Esophagus mucosa (tissue), 1 donor: ENCODE measurements at regions not wholly inside any gene's neighbourhood (a gene's known extent, or its start where the extent isn't known, plus 50 kb on each side); places are given as distances from the start of the nearest gene placed in this dataset.
"Not testable (repeated sequence)": the region's sequence is repeated elsewhere in the genome, so short reads cannot be mapped to it uniquely, and the experiment has no call there.

Experiments used
- ATAC-seq: fragments of 200-7000 bp; cut with Tn5 transposase; one replicate; pipeline ENCODE4 v1.9.1; 2020
- donor health status: DM: yes; HTN: yes; CAD: no.

DNA sequence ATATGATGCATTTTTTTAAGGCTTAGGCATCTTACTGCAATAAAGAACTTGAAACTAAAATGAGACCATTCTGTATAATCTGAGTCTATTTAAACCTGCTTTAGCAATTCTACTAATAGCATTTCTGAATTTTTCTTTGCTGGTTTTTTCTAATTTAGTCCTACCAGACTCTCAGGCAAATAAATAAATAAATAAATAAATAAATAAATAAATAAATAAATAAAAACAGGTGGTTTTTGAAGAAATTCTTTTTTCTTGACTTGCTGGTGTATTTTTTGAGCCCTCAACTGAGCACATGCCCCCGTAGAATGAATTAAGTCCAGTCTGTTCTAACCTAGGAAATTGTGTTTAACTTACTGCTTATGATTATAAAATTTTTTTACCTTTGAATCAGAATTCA lies 134.7 kb upstream of the FOXP2 start:
- no peak for ATAC-seq

DNA sequence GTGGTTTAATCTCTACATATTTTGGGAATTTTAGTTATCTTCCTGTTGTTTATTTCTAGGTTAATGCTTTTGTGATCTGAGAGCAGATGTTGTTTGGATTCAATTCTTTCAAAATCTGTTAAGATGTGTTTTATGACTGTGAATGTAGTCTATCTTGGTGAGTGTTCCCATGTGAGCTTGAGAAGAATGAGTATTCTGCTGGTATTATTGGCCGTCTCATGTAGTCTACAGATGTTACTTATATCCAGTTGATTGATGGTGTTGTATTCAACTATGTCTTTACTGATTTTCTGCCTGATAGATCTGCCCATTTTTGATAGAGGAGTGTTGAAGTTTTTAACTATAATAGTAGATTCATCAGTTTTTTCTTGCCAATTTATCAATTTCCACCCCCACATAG lies 141.4 kb upstream of the FOXP2 start:
- ATAC-seq = no peak

DNA sequence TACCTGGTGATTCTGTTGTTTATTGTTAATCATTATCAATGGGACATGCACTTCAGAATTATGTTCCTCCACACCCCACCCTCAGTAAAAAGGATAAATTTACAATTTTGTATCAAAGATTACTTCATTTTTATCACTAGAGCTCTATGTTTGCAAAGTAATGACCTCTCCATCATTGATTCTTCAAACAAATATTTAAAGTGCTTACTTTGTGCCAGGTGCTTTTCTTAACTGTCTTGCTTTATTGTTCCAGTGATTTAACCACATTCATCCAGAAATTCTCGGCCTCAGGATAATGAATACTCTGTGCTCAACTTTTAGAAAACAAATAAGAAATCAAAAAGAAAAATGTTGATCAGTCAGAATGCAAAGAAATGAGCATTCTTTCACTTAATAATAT lies 144.9 kb upstream of the FOXP2 start:
- no peak for ATAC-seq

DNA sequence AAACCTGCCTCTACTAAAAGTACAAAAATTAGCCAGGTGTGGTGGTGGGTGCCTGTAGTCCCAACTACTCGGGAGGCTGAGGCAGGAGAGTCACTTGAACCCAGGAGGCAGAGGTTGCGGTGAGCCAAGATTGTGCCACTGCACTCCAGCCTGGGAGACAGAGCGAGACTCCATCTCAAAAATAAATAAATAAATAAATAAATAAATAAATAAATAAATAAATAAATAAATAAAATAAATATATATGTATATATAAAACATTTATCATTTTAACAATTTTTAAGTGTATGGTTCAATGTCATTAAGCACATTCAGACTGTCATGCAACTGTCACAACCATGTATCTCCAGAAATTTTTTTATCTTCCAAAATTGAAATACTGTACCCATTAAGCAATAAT lies 147.1 kb upstream of the FOXP2 start:
- ATAC-seq = not testable (repeated sequence)

DNA sequence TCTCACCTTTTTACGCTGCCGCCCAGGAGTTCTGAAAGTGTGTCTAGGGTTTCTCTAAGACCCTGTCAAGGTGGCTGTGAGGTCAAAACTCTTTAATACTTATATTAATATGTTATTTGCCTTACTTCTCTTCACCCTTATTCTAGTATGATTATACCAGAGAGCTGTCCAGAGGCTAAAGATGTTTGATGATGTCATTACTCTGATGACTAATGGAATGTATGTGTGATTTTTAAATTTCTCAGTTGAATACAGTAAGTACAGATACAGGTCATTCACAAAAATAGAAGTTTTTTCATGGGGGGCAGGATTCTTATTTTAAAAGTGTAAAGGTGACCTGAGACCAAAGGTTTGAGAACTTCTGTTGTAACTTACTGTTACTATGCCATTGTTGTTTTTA lies 150.6 kb upstream of the FOXP2 start:
- ATAC-seq = no peak

DNA sequence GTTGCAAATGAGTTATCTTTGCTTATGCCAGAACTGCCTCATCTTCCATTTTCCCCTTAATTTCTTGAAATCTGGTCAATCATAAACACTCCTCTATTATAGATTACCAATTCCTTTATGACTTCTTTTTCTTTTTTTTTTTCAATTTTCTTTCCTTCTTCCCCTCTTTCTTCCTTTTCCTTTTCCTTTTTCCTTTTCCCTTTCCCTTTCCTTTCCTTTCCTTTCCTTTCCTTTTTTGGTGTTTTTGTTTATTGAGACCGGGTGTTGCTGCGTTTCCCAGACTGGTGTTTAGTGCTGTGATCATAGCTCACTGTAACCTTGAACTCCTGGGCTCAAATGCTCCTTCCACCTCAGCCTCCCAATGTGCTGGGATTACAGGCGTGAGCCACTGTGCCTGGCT lies 151.4 kb upstream of the FOXP2 start:
- ATAC-seq = no peak

DNA sequence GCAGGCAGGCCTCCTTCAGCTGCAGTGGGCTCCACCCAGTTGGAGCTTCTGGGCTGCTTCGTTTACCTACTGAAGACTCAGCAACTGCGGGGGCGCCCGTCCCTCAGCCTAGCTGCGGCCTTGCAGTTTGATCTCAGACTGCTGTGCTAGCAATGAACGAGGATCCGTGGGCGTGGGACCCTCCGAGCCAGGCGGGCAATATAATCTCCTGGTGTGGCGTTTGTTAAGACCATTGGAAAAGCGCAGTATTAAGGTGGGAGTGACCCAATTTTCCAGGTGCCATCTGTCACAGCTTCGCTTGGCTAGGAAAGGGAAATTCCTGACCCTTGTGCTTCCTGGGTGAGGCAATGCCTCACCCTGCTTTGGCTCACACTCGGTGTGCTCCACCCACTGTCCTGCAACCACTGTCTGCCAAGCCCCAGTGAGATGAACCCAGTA lies 159.2 kb upstream of the FOXP2 start:
- ATAC-seq = no peak

DNA sequence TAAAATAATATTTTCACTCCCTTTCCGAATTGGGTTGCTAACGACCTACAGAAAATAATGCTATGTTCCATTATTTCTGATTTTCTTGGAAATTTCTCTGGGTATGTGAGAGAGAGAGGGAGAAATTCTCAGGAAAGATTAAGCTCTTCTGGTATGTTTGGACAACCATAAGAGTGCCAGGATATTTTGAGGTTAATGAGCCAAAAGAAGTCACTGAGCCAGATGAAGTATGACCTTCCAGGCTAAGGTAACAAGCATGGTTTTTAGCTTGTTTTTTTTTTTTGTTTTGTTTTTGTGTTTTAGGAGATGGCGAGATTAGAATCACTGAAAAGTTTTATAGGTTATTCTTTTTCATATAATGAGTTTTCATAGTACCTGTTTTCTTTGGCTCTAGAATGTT lies 171.0 kb upstream of the FOXP2 start:
- no peak for ATAC-seq

DNA sequence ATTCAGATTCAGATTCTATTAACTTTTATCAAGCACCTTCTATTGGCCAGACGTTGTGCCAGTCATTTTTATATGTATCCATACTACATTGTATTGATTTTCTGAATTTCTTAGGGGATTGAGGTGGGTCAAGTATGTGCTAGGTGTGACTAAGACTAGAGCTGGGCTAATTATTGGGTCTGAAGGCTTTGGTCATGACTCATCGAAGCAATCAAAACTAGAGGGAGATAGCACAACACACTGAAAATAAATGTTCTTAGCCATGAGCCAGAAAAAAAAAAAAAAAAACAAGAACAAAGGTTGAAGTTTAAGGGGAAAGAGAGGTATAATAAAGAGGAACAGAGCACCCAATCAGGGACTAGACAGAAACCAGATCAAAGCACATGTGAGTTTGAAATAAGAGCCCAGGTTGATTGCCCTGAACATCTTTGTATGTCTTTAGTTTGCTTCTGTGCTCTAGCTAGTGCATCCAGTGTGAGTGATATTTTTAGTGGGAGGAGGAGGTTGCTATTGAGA lies 171.6 kb upstream of the FOXP2 start:
- no peak for ATAC-seq

DNA sequence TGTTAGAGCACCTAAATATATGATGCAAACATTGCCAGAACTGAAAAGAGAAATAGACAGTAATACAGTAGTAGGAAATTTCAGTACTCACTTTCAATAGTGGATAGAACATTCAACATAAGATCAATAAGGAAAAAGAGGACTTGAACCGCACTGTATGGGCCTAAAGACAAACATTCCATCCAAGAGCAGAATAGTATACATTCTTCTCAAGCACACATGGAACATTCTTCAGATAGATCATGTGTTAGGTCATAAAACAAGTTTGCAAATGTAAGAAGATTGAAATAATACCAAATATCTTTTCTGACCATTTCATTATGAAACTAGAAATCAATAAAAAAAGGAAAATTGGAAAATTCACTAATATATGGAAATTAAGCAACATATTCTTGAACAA lies 185.4 kb upstream of the FOXP2 start:
- no peak for ATAC-seq

DNA sequence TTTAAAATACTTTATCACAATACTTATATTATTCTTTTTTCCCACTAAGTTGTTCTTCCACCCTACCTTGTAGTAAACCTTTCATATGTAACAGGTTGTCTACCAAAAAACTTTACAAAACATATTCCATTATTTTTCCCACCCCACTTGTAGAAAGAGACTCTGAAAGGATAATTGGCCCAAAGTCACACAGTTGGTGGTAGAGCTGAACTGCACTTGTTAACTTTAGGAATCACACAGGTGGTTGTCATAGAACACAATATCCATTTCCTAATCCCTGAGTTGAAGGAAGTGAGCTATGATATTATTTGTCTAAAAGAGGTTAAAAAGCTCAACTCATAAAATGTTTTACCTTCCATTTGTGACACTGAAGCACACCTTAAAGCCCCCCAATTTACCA lies 188.8 kb upstream of the FOXP2 start:
- no peak for ATAC-seq

DNA sequence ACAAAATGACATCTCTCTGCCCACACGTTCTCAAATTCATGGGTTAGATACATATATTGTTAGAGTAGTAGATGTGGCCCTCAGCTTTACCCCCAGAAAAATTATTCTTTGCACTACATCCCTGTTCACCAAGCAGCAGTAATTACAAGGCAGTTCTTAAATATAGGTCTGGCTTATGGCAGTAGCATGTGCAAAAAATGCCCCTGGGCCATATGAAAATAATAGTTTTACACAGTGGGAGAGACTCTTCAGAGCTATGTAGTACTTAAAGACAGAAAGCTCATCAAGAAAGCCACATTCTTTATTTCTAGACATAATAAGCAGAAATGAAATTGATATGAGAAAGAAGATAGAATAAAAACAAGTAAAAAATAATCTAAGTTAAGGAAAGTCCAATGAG lies 196.3 kb upstream of the FOXP2 start:
- ATAC-seq = no peak

DNA sequence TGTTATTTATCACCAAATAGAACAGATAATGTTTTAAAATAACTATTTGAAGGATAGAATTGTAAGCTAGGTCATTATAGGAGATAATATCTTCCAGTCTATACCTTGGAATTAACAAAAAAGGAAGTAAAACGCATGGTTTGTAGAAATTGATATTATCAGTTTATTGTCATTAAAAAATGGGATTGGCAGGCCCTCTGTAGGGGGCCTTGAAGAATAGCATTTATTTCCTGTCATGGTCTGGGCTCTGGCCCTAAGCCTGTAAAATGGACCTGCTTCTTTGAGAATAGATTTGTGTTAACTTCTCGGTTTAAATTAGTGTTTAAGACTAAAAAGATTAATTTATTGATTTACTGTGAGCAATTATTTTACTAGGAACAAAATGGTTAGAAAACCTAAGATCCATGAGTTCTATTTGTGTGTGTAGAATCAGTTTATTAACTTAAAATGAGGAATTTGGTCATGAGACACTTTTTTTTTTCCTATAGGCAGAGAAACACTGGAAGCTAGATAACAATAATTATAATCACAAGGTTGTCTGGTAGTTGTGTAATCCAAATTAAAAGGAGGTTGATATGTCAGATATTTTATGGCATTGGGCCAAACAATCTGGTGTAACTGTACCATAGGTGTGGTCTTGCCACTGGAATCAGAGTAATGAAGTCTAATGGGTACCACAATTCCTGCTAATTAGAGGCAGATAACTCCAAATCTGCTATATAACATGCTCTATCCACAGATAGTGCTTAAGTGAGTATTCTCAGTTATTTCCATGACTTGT lies 197.4 kb upstream of the FOXP2 start:
- no peak for ATAC-seq

DNA sequence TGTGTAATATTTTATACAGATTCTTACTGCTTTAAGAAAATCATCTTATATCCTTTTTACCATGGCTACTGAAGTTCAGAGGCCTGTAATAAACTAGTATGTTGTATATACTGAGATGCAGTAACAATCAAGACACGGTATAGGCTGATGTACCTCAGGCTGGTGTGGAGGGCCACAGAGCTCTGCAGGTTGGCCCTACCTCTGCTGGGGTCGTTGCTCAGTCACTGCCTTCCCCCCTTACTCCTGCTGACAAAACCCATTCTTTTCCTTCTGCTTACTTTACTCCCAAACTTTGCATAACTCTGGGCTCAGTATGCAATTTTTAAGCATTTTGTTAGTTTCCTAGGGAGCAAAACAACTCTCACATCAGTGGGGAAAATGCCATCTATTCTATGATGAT lies 200.1 kb upstream of the FOXP2 start:
- ATAC-seq = no peak

DNA sequence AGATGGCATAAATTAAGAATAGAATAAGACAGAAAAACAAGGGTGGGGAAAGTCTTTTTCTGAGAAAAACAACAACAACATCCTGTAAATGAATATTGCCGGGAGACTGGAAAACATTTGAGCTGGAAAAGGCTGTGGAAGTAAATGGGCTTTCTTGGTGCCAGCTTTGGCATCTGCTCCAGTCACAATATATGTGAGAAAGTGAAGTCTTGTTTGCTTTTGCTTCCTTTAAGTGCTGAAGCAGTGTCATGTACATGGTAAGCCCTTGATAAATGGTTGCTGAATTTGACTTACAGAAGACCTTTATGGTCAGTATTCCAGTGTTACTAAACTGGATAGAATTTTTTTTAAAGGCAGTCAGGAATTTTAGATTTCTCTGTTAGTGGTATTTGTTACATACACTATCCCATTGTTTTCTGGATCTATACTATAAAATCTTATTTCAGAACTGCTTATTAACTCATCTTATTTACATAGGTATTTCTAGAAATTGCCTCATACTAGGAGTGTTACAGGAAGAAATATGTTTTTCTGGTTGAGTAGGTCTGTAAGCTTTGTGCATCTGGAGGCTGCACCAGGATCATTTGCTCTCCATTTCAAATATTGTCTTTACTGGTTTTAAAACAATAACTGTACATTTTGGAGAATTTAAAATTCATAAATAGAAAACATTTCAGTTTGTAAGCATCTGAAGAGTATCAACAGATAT lies 201.7 kb upstream of the FOXP2 start:
- peak; percentile 86 for ATAC-seq

DNA sequence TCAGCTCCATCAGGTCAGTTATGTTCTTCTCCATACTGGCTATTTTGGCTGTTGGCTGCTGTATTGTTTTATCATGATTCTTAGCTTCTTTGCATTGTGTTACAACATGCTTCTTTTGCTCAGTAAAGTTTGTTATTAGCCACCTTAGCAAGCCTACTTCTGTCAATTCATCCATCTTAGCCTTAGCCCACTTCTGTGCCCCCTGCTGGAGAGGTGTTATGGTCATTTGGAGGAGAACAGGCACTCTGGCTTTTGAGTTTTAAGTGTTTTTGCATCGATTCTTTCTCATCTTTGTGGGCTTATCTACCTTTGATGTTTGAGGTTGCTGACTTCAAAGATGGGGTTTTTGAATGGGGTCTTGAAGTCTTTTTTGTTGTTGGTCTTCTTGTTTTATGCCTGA lies 204.6 kb upstream of the FOXP2 start:
- no peak for ATAC-seq

DNA sequence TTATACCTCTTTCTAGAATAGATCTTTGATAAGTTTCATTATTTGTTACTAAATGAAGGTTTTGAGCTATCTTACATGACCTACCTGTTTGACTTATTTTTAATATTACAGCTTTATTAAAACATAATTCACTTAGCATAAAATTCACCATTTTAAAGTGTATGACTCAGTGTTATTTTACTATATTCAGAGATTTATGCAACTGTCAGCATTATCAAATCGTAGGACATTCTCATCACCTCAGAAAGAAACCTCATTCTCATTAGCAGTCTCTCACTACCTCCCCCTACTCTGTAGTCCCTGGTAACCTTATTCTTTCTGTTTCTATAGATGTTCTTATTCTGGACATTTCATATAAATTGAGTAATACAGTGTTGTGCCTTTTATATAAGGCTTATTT lies 207.9 kb upstream of the FOXP2 start:
- no peak for ATAC-seq

DNA sequence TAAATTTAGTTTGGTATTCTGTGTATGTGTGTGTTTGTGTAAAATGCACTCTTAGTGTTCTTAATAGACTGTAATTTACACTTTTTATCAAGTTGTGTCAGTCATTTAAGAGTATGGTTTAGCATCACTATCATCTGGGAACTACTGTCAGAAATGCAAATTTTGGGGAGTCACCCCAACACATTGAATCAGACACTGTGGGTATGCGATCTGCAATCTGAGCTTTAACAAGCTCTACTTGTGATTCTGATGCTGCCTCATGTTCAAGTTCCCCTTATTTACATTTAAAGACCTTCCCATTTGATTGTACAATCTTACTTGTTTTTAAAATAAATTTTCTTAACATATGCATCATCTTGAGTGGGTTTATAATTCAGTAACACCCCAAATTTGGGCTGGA lies 218.1 kb upstream of the FOXP2 start:
- no peak for ATAC-seq

DNA sequence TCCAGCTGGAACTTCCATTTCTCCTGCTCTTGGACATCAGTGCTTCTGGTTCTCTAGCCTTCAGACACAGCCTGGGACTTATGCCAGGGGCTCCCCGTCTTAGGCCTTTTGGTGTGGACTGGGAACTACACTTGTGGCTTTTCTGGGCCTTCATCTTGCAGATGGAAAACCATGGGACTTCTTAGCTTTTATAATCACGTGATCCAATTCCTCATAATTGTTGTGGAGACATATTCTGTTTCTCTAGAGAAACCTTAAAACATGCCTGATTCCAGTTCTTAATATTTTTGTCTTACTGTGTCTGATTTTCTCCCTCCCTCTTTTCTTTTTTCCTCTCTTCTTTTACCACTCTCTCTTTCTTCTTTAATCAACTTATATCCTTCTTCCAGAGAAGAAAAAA lies 224.2 kb upstream of the FOXP2 start:
- no peak for ATAC-seq

DNA sequence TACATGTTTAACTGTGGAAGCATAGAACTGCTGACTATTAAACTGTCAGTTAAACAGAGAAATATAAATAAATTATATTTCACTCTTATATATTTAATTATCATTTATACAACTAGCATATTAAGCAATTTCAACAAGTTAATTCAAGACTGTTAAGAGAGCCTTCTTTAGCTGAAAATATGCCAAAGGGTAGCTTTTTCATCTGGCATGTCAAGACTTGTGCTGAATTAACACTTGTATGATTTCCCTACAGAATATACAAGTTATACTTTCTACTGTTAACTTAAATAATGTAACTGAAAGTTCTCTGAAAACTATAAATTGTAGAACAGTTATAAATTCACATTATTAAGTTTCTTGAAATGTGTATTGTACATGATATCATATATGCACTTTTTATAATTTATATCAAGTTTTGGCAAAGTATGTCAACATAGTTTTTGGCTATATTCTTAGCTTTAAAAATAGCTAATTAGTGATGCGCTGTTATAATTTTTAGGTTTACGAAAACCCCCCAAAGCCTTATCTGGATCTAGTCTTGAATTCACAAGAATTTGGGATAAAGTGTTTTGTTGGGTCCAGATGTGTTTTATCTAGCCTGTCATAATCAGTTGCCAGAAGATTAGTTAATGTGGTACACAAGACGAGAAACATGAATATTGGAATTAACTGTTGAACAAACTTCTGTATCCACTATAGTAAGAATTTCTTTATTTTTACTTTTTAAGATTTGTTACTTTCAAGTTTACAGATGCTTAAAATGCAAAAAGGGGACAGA lies 231.1 kb upstream of the FOXP2 start:
- peak; percentile 46 for ATAC-seq

DNA sequence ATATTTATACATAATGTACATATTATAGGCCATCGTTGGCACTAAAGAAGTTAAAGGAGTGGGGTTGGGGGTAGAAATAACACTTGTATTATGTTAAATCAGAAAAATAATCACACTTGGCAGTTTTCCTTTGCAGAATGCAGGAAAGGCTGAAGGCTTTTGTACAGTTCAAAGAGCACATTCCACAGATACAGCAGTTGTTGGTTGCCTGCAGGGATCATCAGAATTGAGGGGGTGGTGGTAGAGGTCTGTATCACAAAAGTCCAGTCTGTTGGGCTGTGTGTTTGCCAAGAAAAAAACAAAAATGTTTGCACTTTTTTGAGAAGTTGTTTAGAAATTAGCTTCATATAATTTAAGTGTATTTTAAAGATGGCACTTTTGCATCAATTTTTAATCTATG lies 231.8 kb upstream of the FOXP2 start:
- ATAC-seq = no peak

DNA sequence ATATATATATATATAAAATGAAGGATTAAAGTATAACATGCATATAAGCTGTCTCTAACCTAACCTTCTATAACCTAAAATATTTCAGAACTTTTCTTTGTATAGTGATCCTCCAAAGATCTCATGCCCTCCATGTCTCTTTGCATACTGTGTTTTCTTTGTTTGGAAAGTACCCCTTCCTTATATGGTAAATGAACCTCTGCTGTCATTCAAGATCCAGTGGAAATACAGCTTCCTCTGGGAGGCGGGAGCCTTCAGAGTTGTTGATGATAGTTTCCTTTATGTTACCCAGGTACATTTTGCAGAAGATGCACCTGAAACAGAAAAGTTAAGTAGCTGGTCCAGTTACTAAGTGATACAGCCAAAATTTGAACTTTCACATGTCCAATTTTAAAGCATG lies 233.3 kb upstream of the FOXP2 start:
- ATAC-seq = no peak

DNA sequence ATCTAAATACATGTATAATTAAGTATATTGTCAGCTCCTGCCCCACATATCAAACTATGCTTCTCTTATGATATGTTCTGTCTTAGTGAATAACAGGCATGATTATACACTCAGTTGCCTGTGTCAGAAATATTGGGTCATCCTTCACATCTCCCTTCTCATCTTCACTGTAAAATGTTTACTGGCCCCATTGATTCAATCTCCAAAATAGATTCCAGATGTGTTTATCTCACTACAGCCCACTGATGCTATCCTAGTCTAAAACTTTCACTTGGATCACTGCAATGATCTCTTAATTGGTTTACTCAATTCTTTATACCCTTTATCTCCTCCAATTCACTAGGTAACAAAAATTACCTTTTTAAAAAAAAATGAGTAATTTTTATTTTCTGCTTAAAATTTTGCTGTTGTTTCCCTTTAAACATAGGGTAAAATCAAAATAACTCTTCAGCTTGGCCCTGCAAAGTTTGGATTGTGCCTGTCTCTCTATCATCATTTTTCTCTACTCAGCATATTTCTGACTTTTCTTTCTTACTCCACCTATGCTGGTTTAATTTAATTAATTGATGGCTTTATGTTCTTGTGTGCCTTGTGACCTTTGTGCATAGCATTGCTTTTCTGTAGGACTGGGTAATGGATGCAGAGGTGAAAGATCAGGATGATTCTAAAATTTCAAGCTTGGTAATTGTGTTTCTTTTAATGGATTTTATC lies 233.9 kb upstream of the FOXP2 start:
- ATAC-seq = no peak
